Right cardiac atrium (tissue), 5 donors: ENCODE measurements at regions not wholly inside any gene's neighbourhood (a gene's known extent, or its start where the extent isn't known, plus 50 kb on each side); places are given as distances from the start of the nearest gene placed in this dataset.
"Not testable (repeated sequence)": the region's sequence is repeated elsewhere in the genome, so short reads cannot be mapped to it uniquely, and the experiment has no call there.

Experiments
- ATAC-seq, 2 donors: fragments of 200-7000 bp; cut with Tn5 transposase; one replicate each; pipeline versions ENCODE4 v1.8.0 to v1.9.1; 2020; ENCODE audit warnings: moderate library complexity in 2 of 2, mild to moderate bottlenecking in 1 of 2
- DNase-seq, 3 donors: peaks; one replicate each; pipeline ENCODE4 v3.0.0-alpha.2; 2020
- H3K27ac ChIP-seq: one replicate; pipeline ENCODE4 v1.5.1; 2013; ENCODE audit warnings: mild to moderate bottlenecking, low read length, control low read depth, moderate library complexity
- H3K27me3 ChIP-seq: one replicate; pipeline ENCODE4 v1.6.1; 2013; ENCODE audit not compliant: control insufficient read depth, insufficient read depth
- H3K4me1 ChIP-seq: one replicate; pipeline ENCODE4 v1.6.1; 2013; ENCODE audit warnings: low read length; ENCODE audit not compliant: control insufficient read depth, insufficient read depth
- H3K4me3 ChIP-seq: one replicate; pipeline ENCODE4 v1.5.1; 2013; ENCODE audit warnings: low read length, control low read depth
- H3K9me3 ChIP-seq: one replicate; pipeline ENCODE4 v1.6.1; 2013; ENCODE audit warnings: low read length; ENCODE audit not compliant: control insufficient read depth
- WGBS: extraction: QIAGEN DNeasy Blood & Tissue Kit; methylation state at CpG from one replicate; pipeline ENCODE4 v1.1.7; 2013; 5-methylcytosine and 5-hydroxymethylcytosine counted together
- intact Hi-C, 4 donors: fragments of 100-400 bp; cut with DNase I; formaldehyde crosslinking; loops; one replicate each; pipeline versions ENCODE4 v1.11.0 to v1.14.0; 2022 to 2023
- donor health status: healthy with polysubstance abuse.
- donor health status: DM: no; HTN: yes; CAD: no.
- donor health status: DM: no; HTN: no; CAD: no.
- donor health status: DM: no; HTN: yes; CAD: no; lungs with severe emphysema.
- donor health status: DM: yes; HTN: yes; CAD: no.

- H3K4me3 ChIP-seq, H3K4me1 ChIP-seq, ATAC-seq, DNase-seq, H3K9me3 ChIP-seq, H3K27me3 ChIP-seq, intact Hi-C loops, H3K27ac ChIP-seq: not testable (repeated sequence)
- no CpG with 5 or more reads among the region's 5 CpGs for WGBS
These were observed 93.8 kb downstream of the OR4M2 start for GRCh38 chr15:22174088-22174487.

- no CpG with 5 or more reads among the region's 7 CpGs for WGBS
- H3K27ac ChIP-seq, H3K27me3 ChIP-seq, DNase-seq, ATAC-seq, H3K9me3 ChIP-seq, H3K4me1 ChIP-seq, intact Hi-C loops, H3K4me3 ChIP-seq: not testable (repeated sequence)
These were observed 97.6 kb downstream of the OR4M2 start for GRCh38 chr15:22177965-22178364.

- H3K4me3 ChIP-seq, H3K27me3 ChIP-seq, H3K9me3 ChIP-seq, DNase-seq, H3K27ac ChIP-seq, intact Hi-C loops, H3K4me1 ChIP-seq, ATAC-seq: not testable (repeated sequence)
- WGBS = no CpG with 5 or more reads among the region's 1 CpG
These were observed 98.1 kb downstream of the OR4M2 start for GRCh38 chr15:22178438-22178837.

- no CpG with 5 or more reads among the region's 3 CpGs for WGBS
These were observed 98.7 kb downstream of the OR4M2 start for GRCh38 chr15:22179043-22179442.

GRCh38 chr15:22180611-22181010 lies 100.3 kb downstream of the OR4M2 start:
- H3K27ac ChIP-seq, H3K4me3 ChIP-seq, H3K27me3 ChIP-seq, H3K4me1 ChIP-seq, DNase-seq, intact Hi-C loops, ATAC-seq, H3K9me3 ChIP-seq: not testable (repeated sequence)
- no CpG with 5 or more reads among the region's 7 CpGs for WGBS

More at GRCh38 chr15:22179043-22179442, 98.7 kb downstream of the OR4M2 start:
- DNase-seq, ATAC-seq, intact Hi-C loops, H3K27me3 ChIP-seq, H3K4me1 ChIP-seq, H3K27ac ChIP-seq, H3K9me3 ChIP-seq, H3K4me3 ChIP-seq: not testable (repeated sequence)

- intact Hi-C loops, ATAC-seq, H3K4me1 ChIP-seq, H3K27me3 ChIP-seq, H3K4me3 ChIP-seq, H3K27ac ChIP-seq, DNase-seq, H3K9me3 ChIP-seq: not testable (repeated sequence)
- WGBS = no CpG with 5 or more reads among the region's 15 CpGs
These were observed 104.4 kb downstream of the OR4M2 start for GRCh38 chr15:22184678-22185077.

- intact Hi-C loops, DNase-seq, H3K27ac ChIP-seq, H3K27me3 ChIP-seq, H3K4me1 ChIP-seq, H3K4me3 ChIP-seq, H3K9me3 ChIP-seq, ATAC-seq: not testable (repeated sequence)
- WGBS = no CpG with 5 or more reads among the region's 9 CpGs
These were observed 106.7 kb downstream of the OR4M2 start for GRCh38 chr15:22186846-22187532.

GRCh38 chr15:22191818-22192217 lies 111.5 kb downstream of the OR4M2 start:
- H3K27me3 ChIP-seq, H3K9me3 ChIP-seq, DNase-seq, H3K4me3 ChIP-seq, H3K27ac ChIP-seq, intact Hi-C loops, H3K4me1 ChIP-seq, ATAC-seq: not testable (repeated sequence)
- WGBS = no CpG with 5 or more reads among the region's 3 CpGs

- WGBS = 17% methylated on average over 1 of the region's 7 CpGs
- H3K27ac ChIP-seq, intact Hi-C loops, DNase-seq, ATAC-seq, H3K4me1 ChIP-seq, H3K27me3 ChIP-seq, H3K9me3 ChIP-seq, H3K4me3 ChIP-seq: not testable (repeated sequence)
These were observed 114.7 kb downstream of the OR4M2 start for GRCh38 chr15:22194739-22195617.

GRCh38 chr15:22196423-22196822 lies 116.1 kb downstream of the OR4M2 start:
- H3K27ac ChIP-seq, DNase-seq, H3K4me3 ChIP-seq, intact Hi-C loops, H3K9me3 ChIP-seq, H3K27me3 ChIP-seq, ATAC-seq, H3K4me1 ChIP-seq: not testable (repeated sequence)
- WGBS = no CpG with 5 or more reads among the region's 2 CpGs

- 57% methylated on average over 2 of the region's 3 CpGs for WGBS
These were observed 120.1 kb downstream of the OR4M2 start for GRCh38 chr15:22200417-22200816.

More at GRCh38 chr15:22200417-22200816, 120.1 kb downstream of the OR4M2 start:
- intact Hi-C loops, DNase-seq, H3K4me3 ChIP-seq, H3K27ac ChIP-seq, ATAC-seq, H3K4me1 ChIP-seq, H3K27me3 ChIP-seq, H3K9me3 ChIP-seq: not testable (repeated sequence)
